Activated CD4-positive, alpha-beta T cell treated with anti-CD3 and anti-CD28 coated beads, Interleukin-2, amount 50 U/mL, for 1 hour (primary cell): ENCODE measurements at regions not wholly inside any gene's neighbourhood (a gene's known extent, or its start where the extent isn't known, plus 50 kb on each side); places are given as distances from the start of the nearest gene placed in this dataset.

Experiments used
- DNase-seq: peaks from one replicate; pipeline ENCODE4 v3.0.0-alpha.2; 2020

GRCh38 chr19:30774252-30774766 is 402.1 kb downstream of the ZNF536 start:
- DNase-seq = no peak

DNA sequence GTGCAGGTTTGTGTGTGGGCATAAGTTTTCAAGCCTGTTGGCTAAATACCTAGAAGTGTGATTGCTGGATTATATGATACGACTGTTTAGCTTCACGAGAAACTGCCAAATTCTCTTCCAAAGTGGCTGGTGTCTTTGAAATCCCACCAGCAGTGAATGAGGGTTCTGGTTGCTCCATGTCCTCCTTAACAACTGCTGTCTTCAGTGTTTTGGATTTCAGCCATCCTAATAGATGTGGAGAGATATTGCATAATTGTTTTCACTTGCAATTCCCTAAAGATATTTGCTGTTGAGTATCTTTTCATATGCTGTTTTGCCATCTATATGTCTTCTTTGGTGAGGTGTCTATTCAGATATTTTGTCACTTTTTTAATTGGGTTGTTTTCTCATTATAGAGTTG is 390.5 kb downstream of the ZNF536 start:
- no peak for DNase-seq

GRCh38 chr19:30760014-30760413 is 387.8 kb downstream of the ZNF536 start:
- DNase-seq = no peak

DNA sequence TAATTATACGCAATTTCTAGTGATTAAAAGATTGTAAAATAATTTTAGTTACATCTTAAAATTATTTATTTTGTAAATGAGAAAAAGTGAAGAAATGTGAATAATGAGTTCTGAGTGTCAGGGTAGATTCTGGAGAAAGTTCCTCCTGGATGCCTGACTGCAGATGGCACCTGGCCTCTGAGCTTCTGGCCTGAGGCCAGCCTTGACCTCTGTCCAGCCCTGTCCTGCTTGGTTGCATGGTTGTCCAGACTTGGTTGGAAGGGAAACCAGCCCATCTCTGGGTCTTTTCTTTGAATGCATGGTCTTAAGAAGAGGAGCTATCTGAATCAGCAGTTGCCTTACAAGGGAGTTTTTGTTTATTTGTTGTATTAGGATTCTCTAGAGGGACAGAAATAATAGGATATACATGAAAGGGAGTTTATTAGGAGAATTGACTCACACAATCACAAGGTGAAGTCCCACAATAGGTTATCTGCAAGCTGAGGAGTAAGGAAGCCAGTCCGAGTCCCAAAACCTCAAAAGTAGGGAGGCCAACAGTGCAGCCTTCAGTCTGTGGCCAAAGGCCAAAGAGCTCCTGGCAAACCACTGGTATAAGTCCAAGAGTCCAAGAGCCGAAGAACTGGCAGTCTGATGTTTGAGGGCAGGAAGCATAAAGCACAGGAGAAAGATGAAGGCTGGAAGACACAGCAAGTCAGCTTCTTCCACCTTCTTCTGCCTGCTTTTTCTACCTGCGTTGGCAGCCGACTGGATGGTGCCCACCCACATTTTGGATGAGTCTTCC is 385.8 kb downstream of the ZNF536 start:
- DNase-seq = no peak

GRCh38 chr19:30757104-30757836 is 385.1 kb downstream of the ZNF536 start:
- no peak for DNase-seq

DNA sequence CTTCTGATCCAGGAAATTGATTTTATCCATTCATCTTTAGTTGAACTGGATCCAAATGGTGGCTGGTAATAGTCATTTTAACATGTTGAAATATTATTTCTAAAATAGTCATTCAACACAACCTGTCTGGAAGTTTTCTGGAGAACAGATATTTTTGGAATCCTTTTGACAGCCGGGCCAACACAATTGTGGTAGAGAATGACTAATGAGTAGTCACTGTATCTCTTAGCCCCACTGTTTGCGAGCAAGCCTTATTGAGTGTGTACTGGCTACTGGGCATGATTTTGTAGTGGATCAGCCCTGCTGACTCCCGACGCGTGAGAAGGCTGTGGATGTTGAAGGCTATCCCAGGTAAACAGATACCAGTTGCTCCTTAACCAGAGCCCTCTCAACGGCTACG is 383.4 kb downstream of the ZNF536 start:
- no peak for DNase-seq

DNA sequence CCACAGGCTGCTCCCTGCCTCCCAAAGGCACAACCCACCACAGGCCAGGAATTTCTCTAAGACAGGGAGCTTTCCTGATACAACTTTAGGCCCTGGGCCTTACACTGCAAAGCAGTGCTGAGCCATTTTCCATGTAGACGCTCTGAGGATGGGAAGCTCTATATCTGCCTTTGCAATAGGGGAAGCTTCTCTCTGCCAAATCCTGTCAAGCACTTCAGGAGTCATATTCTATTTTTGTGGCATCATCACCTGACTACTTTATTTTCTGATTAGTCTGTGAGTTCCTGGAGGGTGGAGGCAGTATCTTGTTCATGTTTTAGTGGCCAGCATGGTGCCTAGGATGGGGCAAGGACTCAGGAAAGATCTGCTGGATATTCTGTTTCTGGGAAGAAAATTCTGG is 382.0 kb downstream of the ZNF536 start:
- no peak for DNase-seq

DNA sequence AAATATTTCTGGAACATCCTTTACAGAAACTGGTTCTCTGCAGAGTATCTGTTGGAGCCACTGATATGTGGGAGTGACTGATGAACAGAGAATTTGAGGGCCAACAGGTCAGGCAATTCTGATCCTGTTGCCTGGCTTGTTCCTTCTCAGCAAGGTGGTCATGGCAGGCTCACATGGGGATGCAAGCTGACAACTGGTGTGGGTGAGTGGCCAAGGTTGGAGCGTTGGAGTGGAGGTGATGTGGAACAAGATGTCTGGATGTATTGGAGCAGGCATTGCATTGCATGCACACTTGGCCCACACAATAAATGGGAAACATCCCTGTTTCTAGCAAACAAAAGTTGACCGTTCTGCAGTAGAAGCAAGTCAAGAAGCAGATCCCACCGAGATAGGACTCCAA is 380.7 kb downstream of the ZNF536 start:
- no peak for DNase-seq

DNA sequence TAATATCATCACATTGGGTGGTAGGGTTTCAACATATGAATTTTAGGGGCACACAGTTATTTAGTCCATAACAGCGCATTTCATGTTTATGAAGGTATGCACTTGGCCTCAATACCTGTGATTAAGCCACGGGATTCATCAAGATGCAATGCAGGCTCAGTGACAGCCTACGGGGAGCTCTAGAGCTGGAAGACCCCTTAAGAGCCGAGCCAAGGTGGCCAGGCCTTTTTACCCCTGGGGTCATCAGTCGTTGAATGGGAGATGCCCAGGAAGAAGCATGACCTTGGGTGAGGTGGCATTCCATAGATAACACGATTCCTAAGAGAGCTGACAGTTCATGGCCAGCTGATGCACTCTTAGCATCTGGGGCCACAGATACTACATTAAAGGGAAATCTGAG is 380.0 kb downstream of the ZNF536 start:
- no peak for DNase-seq

- no peak for DNase-seq
These were observed 373.3 kb downstream of the ZNF536 start for GRCh38 chr19:30745476-30745985.

GRCh38 chr19:30744741-30745475 is 372.7 kb downstream of the ZNF536 start:
- DNase-seq = no peak

- no peak for DNase-seq
These were observed 371.5 kb downstream of the ZNF536 start for GRCh38 chr19:30743702-30744101.

DNA sequence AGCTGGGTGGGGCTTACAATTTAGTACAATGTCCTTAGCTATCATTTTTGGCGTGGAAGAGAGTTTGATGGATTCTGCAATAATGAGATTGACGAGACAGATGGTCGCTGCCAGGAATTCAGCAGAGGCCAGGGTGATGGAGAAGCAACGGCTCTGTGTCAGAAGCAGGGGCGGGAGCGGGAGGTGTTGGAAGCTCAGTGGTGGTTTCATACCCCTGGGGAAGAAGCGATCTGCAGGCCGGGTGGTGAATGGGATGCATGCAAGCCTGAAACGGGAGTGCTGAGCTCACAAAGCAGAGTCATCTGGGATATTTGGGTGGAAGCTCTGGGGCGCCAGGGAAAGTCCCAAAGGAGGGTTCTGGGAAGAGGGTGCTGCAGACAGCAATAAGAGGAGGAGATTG is 370.8 kb downstream of the ZNF536 start:
- no peak for DNase-seq

- DNase-seq = no peak
These were observed 370.3 kb downstream of the ZNF536 start for GRCh38 chr19:30742406-30742938.

- DNase-seq = no peak
These were observed 369.4 kb downstream of the ZNF536 start for GRCh38 chr19:30741566-30741965.

GRCh38 chr19:30739394-30739793 is 367.2 kb downstream of the ZNF536 start:
- DNase-seq = no peak

- no peak for DNase-seq
These were observed 365.9 kb downstream of the ZNF536 start for GRCh38 chr19:30738047-30738446.

GRCh38 chr19:30734669-30735068 is 362.5 kb downstream of the ZNF536 start:
- no peak for DNase-seq

DNA sequence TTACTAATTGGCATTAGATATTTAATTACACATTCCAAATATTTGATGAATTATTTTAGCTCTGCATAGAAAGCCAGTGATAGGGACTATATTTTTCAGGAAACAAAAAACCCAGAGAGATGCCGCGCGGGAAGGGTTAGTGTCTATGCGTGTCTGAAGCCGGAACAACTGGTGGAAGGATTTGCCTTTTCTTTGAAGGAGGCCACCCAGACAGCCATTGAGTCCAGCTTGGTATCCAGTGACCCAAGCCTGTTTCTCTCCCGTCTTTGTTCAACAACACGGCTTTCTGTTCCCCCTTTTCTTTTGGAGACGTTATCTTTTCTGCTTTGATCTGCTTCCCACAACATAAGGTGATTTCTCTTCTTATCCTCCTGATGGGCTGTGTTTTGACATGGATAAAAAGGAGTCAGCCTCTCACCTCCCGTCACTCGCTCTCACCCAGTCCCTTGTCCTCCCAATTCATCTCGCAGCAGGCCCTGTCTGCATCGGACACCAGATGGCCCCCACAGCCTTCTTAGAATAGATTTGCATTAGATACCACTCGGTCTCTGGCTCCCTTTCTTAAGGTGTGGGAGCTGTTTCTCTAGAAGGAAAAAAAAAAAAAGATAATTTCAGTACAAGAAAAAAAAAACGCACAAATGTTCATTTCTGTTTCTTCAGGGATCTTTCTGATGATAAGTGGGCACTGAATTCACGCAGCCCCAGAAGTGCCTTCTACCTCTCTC is 361.8 kb downstream of the ZNF536 start:
- no peak for DNase-seq

DNA sequence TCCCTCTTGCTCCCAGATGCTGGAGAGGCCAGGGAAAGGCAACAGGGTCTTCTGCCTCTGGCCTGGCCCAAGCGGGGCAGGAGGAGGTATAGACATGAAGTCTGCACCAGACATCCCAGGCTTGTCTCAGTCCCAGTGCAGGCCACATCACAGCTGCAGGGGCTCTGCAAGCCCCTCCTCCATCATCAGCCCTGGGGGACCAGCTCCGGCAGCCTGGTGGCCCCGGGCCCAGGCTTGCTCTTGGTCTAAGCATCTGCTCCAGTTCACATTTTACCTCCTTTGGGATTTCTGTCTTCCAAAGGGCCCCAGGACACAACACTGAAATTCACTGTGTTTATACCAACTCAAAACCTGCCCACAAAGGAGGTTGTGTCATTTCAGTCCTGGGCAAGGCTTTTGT is 359.4 kb downstream of the ZNF536 start:
- no peak for DNase-seq

- DNase-seq = no peak
These were observed 357.3 kb downstream of the ZNF536 start for GRCh38 chr19:30729451-30729850.

DNA sequence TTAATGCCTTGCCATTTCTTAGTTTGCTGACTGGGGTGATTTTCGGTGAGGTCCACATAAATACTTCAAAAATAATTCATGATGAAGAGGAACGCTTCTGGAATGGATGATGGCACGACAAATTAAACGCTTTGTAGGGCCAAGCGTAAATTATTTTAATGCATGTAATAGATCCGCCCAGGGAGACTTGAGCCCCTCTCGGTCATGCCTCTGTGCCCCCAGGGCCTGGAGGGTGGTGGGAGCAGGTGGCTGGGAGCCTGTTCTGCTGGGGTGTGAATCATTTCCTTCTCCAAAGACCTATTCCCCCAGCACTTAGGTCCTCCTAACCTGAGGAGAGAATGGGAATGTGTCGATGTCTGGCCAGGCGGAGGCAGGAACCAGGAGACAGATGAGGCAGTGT is 350.6 kb downstream of the ZNF536 start:
- DNase-seq = no peak
